HepG2 (cell line): ENCODE measurements at regions not wholly inside any gene's neighbourhood (a gene's known extent, or its start where the extent isn't known, plus 50 kb on each side); places are given as distances from the start of the nearest gene placed in this dataset.

Source experiments
- ATAC-seq: fragments of 200-7000 bp; cut with Tn5 transposase; 3 replicates; pipeline ENCODE4 v1.9.1; 2020; ENCODE audit warnings: mild to moderate bottlenecking, moderate library complexity
- BruUV-seq: library from RNA; stranded (reverse); fragments of 400-500 nt; replicated peaks from 2 replicates; lab custom pipeline; 2021; lab: Mats Ljungman, UMichigan
- CTCF ChIA-PET: fragments of 300-600 bp; formaldehyde crosslinking; extraction: SDS; loops from one replicate; lab custom pipeline; 2021; ENCODE audit warnings: low total read pairs, inconsistent platforms, low intra/inter-chr PET ratio; lab: Yijun Ruan, JAX
- POLR2A ChIA-PET: fragments of 350-600 bp; sonication (Branson Sonifier 250); formaldehyde crosslinking; loops from one replicate; lab custom pipeline; 2020; ENCODE audit warnings: antibody characterized with exemption, inconsistent platforms; lab: Yijun Ruan, JAX
- DNase-seq: peaks from one replicate; pipeline ENCODE4 v3.0.0-alpha.2; 2015; ENCODE audit warnings: low spot score
- FAIRE-seq: peaks from 3 replicates; lab custom pipeline; 2011; peaks lifted over from hg19 to GRCh38; lab: Jason Lieb, UNC
- H2AFZ ChIP-seq: one replicate; pipeline ENCODE4 v1.6.1; 2011; ENCODE audit warnings: low read length, inconsistent platforms
- H3K27ac ChIP-seq: fragments of 300-600 bp; 3 replicates; pipeline ENCODE4 v1.8.0; 2011; ENCODE audit warnings: mixed run types, mild to moderate bottlenecking, mixed read lengths, low read length, inconsistent platforms; ENCODE audit not compliant: insufficient read depth; ENCODE audit errors: extremely low read length
- H3K27me3 ChIP-seq, 2 experiments: fragments of 200-600 bp in 1 of 2; 2 replicates in 1 of 2; 3 replicates in 1 of 2; pipeline versions ENCODE4 v1.6.0 to v1.8.0; 2011; ENCODE audit warnings: low read length in 2 of 2, mild to moderate bottlenecking in 2 of 2, moderate library complexity in 2 of 2, inconsistent platforms in 1 of 2; ENCODE audit not compliant: insufficient read depth in 2 of 2, control insufficient read depth in 1 of 2
- H3K36me3 ChIP-seq, 2 experiments: fragments of 200-600 bp in 1 of 2; replicated peaks in 1 of 2; 2 replicates in 1 of 2; 3 replicates in 1 of 2; pipeline versions ENCODE4 v1.5.1 to v1.8.0; 2011; ENCODE audit warnings: low read length in 2 of 2, inconsistent platforms in 1 of 2; ENCODE audit not compliant: insufficient read depth in 2 of 2, control insufficient read depth in 1 of 2
- H3K4me1 ChIP-seq: 2 replicates; pipeline ENCODE4 v1.5.1; 2012; ENCODE audit warnings: low read length, inconsistent platforms; ENCODE audit not compliant: insufficient read depth
- H3K4me2 ChIP-seq: 2 replicates; pipeline ENCODE4 v1.6.0; 2011; ENCODE audit warnings: low read depth, low read length, inconsistent platforms
- H3K4me3 ChIP-seq, 3 experiments: fragments of 200-600 bp in 1 of 3; sonication (generic), shearing (Covaris generic) in 1 of 3; replicated peaks in 1 of 3; 2 replicates each; pipeline ENCODE4 v1.5.1; 2011 to 2016; ENCODE audit warnings: low read length in 3 of 3, inconsistent platforms in 2 of 3, low read depth in 2 of 3, mild to moderate bottlenecking in 2 of 3, control low read depth in 1 of 3, mixed read lengths in 1 of 3; ENCODE audit not compliant: insufficient read depth in 1 of 3
- H3K79me2 ChIP-seq: one replicate; pipeline ENCODE4 v1.6.1; 2011; ENCODE audit warnings: low read length, inconsistent platforms; ENCODE audit not compliant: insufficient read depth
- H3K9ac ChIP-seq: 2 replicates; pipeline ENCODE4 v1.6.0; 2011; ENCODE audit warnings: mild to moderate bottlenecking, low read depth, low read length, inconsistent platforms; ENCODE audit not compliant: insufficient read depth
- H3K9me3 ChIP-seq: 2 replicates; pipeline ENCODE4 v1.5.1; 2012; ENCODE audit warnings: mild to moderate bottlenecking, low read length
- H4K20me1 ChIP-seq: 2 replicates; pipeline ENCODE4 v1.6.0; 2011; ENCODE audit warnings: inconsistent platforms, mild to moderate bottlenecking, low read length, moderate library complexity; ENCODE audit not compliant: insufficient read depth
- MBNL3 ChIP-seq: fragments of 250-450 bp; sonication (Bioruptor Pico); conservative IDR thresholded peaks from 2 replicates; pipeline ENCODE4 v1.8.0; 2022; ENCODE audit warnings: mild to moderate bottlenecking, inconsistent platforms
- MTF2 ChIP-seq: sonication (generic); formaldehyde crosslinking; IDR thresholded peaks from 2 replicates; pipeline ENCODE4 v1.5.0; 2020; ENCODE audit warnings: missing genetic modification reagents, borderline replicate concordance
- RAD51 ChIP-seq: fragments of 450-650 bp; IDR thresholded peaks from 2 replicates; pipeline ENCODE4 v1.6.1; 2016; ENCODE audit warnings: borderline replicate concordance
- SKI ChIP-seq: fragments of 450-650 bp; IDR thresholded peaks from one replicate; pipeline ENCODE4 v1.6.1; 2018; ENCODE audit warnings: mild to moderate bottlenecking; ENCODE audit not compliant: partially characterized antibody
- SUZ12 ChIP-seq: fragments of 150-350 bp; IDR thresholded peaks from 2 replicates; pipeline ENCODE4 v1.6.1; 2014; ENCODE audit warnings: low read depth, low read length
- ZNF451 ChIP-seq: sonication (generic); formaldehyde crosslinking; IDR thresholded peaks from 2 replicates; pipeline ENCODE4 v1.5.0; 2020; ENCODE audit warnings: mild to moderate bottlenecking, missing genetic modification reagents
- ZNF775 ChIP-seq: sonication (generic); formaldehyde crosslinking; IDR thresholded peaks from 2 replicates; pipeline ENCODE4 v1.4.0; 2020; ENCODE audit warnings: missing genetic modification reagents, mild to moderate bottlenecking, moderate library complexity, borderline replicate concordance
- ZNF841 ChIP-seq: sonication (generic); formaldehyde crosslinking; IDR thresholded peaks from 2 replicates; pipeline ENCODE4 v1.8.1; 2023; ENCODE audit warnings: missing genetic modification reagents, borderline replicate concordance
- WGBS: methylation state at CpG from one replicate; pipeline ENCODE4 v1.1.6; 2017; ENCODE audit warnings: low lambda C conversion rate; 5-methylcytosine and 5-hydroxymethylcytosine counted together
- in situ Hi-C: cut with HindIII; loops from 2 replicates; pipeline ENCODE4 v1.10.0; 2017; ENCODE audit warnings: low pct_unique_long_range_greater_than_20kb; ENCODE audit not compliant: extremely low pct_ligation_motif_present
- intact Hi-C: fragments of 100-400 bp; cut with micrococcal nuclease; formaldehyde crosslinking; loops from one replicate; pipeline ENCODE4 v1.10.0; 2022; ENCODE audit not compliant: unreplicated experiment
- TF ChIP-seq, protein P1 (sequence below): sonication (generic); formaldehyde crosslinking; IDR thresholded peaks from 2 replicates; pipeline ENCODE4 v1.4.0; 2020; ENCODE audit warnings: missing genetic modification reagents, borderline replicate concordance

DNA sequence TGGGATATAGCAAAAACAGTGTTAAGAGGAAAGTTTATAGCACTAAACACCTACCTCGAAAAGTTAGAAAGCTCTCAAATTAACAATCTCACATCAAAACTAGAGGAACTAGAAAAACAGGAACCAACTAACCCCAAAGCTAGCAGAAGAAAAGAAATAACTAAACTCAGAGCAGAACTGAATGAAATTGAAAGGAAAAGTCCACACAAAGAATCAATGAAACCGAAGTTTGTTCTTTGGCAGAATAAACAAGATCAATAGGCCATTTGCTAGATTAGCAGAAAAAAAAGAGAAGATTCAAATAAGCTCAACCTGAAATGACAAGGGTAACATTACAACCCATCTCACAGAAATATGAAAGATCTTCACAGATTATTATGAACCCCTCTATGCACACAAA, 234.8 kb upstream of the ISL1 start:
- FAIRE-seq: no peak
- Histone ChIP-seq H3K79me2 (no peaks in the 10 kb centered on the region), H3K36me3 (no peaks in the 10 kb centered on the region), H3K4me3 (no peak overlapping the region), H3K4me2 (no peak overlapping the region), H3K4me1 (no peaks in the 10 kb centered on the region), H3K9me3 (peaks cover 35% of the 10 kb centered on the region), H3K9ac (no peak overlapping the region), H4K20me1 (no peaks in the 10 kb centered on the region), H3K27ac (no peak overlapping the region), H3K27me3 (no peaks in the 10 kb centered on the region), H2AFZ (no peak overlapping the region)
- 0% methylated on average over 2 of the region's 2 CpGs for WGBS
- no peak for ATAC-seq
- in situ Hi-C loops (no loop called here), intact Hi-C loops (no loop called here)
- no peak for DNase-seq
- ChIA-PET CTCF (no interaction called here), POLR2A (no interaction called here)
- no peak for TF ChIP-seq ZNF775
- no peak for TF ChIP-seq SKI
- TF ChIP-seq, protein P1, sequence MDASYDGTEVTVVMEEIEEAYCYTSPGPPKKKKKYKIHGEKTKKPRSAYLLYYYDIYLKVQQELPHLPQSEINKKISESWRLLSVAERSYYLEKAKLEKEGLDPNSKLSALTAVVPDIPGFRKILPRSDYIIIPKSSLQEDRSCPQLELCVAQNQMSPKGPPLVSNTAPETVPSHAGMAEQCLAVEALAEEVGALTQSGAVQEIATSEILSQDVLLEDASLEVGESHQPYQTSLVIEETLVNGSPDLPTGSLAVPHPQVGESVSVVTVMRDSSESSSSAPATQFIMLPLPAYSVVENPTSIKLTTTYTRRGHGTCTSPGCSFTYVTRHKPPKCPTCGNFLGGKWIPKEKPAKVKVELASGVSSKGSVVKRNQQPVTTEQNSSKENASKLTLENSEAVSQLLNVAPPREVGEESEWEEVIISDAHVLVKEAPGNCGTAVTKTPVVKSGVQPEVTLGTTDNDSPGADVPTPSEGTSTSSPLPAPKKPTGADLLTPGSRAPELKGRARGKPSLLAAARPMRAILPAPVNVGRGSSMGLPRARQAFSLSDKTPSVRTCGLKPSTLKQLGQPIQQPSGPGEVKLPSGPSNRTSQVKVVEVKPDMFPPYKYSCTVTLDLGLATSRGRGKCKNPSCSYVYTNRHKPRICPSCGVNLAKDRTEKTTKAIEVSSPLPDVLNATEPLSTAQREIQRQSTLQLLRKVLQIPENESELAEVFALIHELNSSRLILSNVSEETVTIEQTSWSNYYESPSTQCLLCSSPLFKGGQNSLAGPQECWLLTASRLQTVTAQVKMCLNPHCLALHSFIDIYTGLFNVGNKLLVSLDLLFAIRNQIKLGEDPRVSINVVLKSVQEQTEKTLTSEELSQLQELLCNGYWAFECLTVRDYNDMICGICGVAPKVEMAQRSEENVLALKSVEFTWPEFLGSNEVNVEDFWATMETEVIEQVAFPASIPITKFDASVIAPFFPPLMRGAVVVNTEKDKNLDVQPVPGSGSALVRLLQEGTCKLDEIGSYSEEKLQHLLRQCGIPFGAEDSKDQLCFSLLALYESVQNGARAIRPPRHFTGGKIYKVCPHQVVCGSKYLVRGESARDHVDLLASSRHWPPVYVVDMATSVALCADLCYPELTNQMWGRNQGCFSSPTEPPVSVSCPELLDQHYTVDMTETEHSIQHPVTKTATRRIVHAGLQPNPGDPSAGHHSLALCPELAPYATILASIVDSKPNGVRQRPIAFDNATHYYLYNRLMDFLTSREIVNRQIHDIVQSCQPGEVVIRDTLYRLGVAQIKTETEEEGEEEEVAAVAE (CRISPR knock-in tag): no peak
- TF ChIP-seq SUZ12: no peak
- no peak for TF ChIP-seq MTF2 (CRISPR knock-in tag)
- TF ChIP-seq RAD51: no peak
- no peak for TF ChIP-seq MBNL3
- no peak for TF ChIP-seq ZNF841
- no peak for TF ChIP-seq ZNF451
- BruUV-seq: no TSS peak
